ENCODE measurements at regions not wholly inside any gene's neighbourhood (a gene's known extent, or its start where the extent isn't known, plus 50 kb on each side); places are given as distances from the start of the nearest gene placed in this dataset.

DNA sequence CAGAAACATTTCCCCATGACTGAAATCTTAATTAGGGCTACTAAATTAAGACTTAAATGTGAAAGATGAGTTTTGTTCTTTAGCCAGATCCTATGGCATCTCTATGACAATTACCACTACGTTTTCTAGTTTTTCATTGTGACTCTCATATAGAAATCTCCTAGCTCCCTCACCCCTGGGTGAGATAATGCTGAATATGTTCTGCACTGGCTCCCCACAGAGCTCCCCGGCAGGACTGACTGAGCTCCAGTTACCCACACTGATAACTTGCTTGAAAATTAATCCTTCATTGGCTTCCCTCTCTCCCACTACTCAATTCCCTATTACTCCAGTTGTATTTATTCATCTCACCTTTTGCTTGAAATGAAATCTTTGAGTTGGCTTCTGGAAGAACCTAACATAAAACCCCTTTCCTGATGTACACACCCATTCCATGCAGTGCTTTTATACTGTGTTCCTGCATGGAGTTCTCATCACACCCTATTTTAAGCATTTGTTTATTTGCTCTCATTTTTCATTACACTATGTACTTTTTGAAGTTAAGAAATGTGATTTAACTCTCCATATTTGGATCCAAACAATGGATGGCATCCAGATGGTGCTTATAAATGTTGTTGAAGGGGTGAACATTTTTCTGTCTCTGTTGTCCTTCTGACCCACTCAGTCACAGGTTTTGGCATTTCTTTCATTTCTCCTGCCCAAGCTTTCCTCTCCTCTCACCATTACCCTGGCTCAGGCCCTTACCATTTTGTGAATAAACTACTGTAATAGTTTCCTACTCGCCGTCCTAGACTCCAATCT is 623.4 kb downstream of the SPRY1 start:
- H3K79me2 ChIP-seq (ENCODE audit: control insufficient read depth, insufficient read depth, low read length) = no peaks in the 10 kb centered on the region
- FAIRE-seq (no peak), DNase-seq (ENCODE audit: low read depth, low spot score) (no peak)
- no peaks in the 10 kb centered on the region for H3K36me3 ChIP-seq (ENCODE audit: control insufficient read depth in 2 of 2, extremely low read depth in 1 of 2, insufficient read depth in 2 of 2, low read length in 2 of 2)
- no peaks in the 10 kb centered on the region for H3K27me3 ChIP-seq (ENCODE audit: control insufficient read depth, extremely low read depth, insufficient read depth, low read length)
- dilution Hi-C loops (cut with MboI; ENCODE audit: extremely low pct_ligation_motif_present, low sequenced_read_pairs) = no loop called here
- H3K4me2 ChIP-seq (ENCODE audit: control insufficient read depth, extremely low read depth, insufficient read depth, low read depth, low read length) = no peak overlapping the region
- no peaks in the 10 kb centered on the region for H3K4me1 ChIP-seq (ENCODE audit: control insufficient read depth, extremely low read depth, insufficient read depth, low read length)
- no peaks in the 10 kb centered on the region for H3K9me1 ChIP-seq (ENCODE audit: control insufficient read depth, extremely low read depth, insufficient read depth, low read length)
- H3K9me3 ChIP-seq (ENCODE audit: control insufficient read depth, low read depth, low read length) = no peaks in the 10 kb centered on the region
- no peak overlapping the region for H2AFZ ChIP-seq (ENCODE audit: control insufficient read depth, low read length)
- no peak overlapping the region for H3K27ac ChIP-seq (ENCODE audit: control insufficient read depth, insufficient read depth, low read length)
- no peak overlapping the region for H3K4me3 ChIP-seq (ENCODE audit: control insufficient read depth in 2 of 3, extremely low read depth in 1 of 3, insufficient read depth in 2 of 3, low read depth in 1 of 3, low read length in 3 of 3)
- H3K9ac ChIP-seq (ENCODE audit: control insufficient read depth, extremely low read depth, insufficient read depth, low read length) = no peak overlapping the region
- H4K20me1 ChIP-seq (ENCODE audit: control insufficient read depth, extremely low read depth, insufficient read depth, low read length) = no peaks in the 10 kb centered on the region
- no peak for TF ChIP-seq EZH2 (IDR thresholded peaks at IDR 0.05; ENCODE audit: low read length)
- TF ChIP-seq, protein P1, sequence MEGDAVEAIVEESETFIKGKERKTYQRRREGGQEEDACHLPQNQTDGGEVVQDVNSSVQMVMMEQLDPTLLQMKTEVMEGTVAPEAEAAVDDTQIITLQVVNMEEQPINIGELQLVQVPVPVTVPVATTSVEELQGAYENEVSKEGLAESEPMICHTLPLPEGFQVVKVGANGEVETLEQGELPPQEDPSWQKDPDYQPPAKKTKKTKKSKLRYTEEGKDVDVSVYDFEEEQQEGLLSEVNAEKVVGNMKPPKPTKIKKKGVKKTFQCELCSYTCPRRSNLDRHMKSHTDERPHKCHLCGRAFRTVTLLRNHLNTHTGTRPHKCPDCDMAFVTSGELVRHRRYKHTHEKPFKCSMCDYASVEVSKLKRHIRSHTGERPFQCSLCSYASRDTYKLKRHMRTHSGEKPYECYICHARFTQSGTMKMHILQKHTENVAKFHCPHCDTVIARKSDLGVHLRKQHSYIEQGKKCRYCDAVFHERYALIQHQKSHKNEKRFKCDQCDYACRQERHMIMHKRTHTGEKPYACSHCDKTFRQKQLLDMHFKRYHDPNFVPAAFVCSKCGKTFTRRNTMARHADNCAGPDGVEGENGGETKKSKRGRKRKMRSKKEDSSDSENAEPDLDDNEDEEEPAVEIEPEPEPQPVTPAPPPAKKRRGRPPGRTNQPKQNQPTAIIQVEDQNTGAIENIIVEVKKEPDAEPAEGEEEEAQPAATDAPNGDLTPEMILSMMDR (optimal IDR thresholded peaks at IDR 0.05 in 1 of 3, IDR thresholded peaks at IDR 0.05 in 1 of 3, conservative IDR thresholded peaks at IDR 0.05 in 1 of 3; ENCODE audit: extremely low read depth in 1 of 3, insufficient read depth in 2 of 3, low read length in 3 of 3) = no peak

DNA sequence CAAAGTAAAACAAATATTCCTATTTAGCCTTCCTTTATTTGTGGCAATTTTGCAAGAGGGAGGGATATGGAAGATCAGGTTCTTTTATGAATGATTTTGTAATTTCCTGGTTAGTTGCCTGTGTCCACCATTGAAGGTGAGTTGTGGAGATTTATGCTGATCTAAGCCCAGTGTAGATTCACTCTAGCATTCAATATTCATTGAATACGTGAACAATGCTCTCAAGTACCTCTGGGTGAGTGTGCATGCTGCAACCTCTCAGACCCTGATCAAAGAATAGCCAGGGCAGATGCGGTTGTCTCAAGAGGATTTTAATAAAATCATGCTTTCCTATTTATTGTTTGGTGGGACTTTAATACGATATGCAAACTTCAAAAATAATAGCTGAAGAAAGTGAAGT is 628.4 kb downstream of the SPRY1 start:
- Histone ChIP-seq H3K36me3 (ENCODE audit: control insufficient read depth in 2 of 2, extremely low read depth in 1 of 2, insufficient read depth in 2 of 2, low read length in 2 of 2) (no peaks in the 10 kb centered on the region), H3K9ac (ENCODE audit: control insufficient read depth, extremely low read depth, insufficient read depth, low read length) (no peak overlapping the region), H3K9me3 (ENCODE audit: control insufficient read depth, low read depth, low read length) (no peaks in the 10 kb centered on the region), H4K20me1 (ENCODE audit: control insufficient read depth, extremely low read depth, insufficient read depth, low read length) (no peaks in the 10 kb centered on the region), H3K4me3 (ENCODE audit: control insufficient read depth in 2 of 3, extremely low read depth in 1 of 3, insufficient read depth in 2 of 3, low read depth in 1 of 3, low read length in 3 of 3) (no peak overlapping the region), H3K4me2 (ENCODE audit: control insufficient read depth, extremely low read depth, insufficient read depth, low read depth, low read length) (no peak overlapping the region), H3K9me1 (ENCODE audit: control insufficient read depth, extremely low read depth, insufficient read depth, low read length) (no peaks in the 10 kb centered on the region), H3K27me3 (ENCODE audit: control insufficient read depth, extremely low read depth, insufficient read depth, low read length) (no peaks in the 10 kb centered on the region), H3K4me1 (ENCODE audit: control insufficient read depth, extremely low read depth, insufficient read depth, low read length) (no peaks in the 10 kb centered on the region), H3K79me2 (ENCODE audit: control insufficient read depth, insufficient read depth, low read length) (no peaks in the 10 kb centered on the region), H2AFZ (ENCODE audit: control insufficient read depth, low read length) (no peak overlapping the region), H3K27ac (ENCODE audit: control insufficient read depth, insufficient read depth, low read length) (no peak overlapping the region)
- FAIRE-seq (no peak), DNase-seq (ENCODE audit: low read depth, low spot score) (no peak)
- TF ChIP-seq, protein P1 (optimal IDR thresholded peaks at IDR 0.05 in 1 of 3, IDR thresholded peaks at IDR 0.05 in 1 of 3, conservative IDR thresholded peaks at IDR 0.05 in 1 of 3; ENCODE audit: extremely low read depth in 1 of 3, insufficient read depth in 2 of 3, low read length in 3 of 3) = no peak
- TF ChIP-seq EZH2 (IDR thresholded peaks at IDR 0.05; ENCODE audit: low read length) = no peak
- dilution Hi-C loops (cut with MboI; ENCODE audit: extremely low pct_ligation_motif_present, low sequenced_read_pairs) = no loop called here
